Large intestine (tissue), 3 donors: ENCODE measurements at regions not wholly inside any gene's neighbourhood (a gene's known extent, or its start where the extent isn't known, plus 50 kb on each side); places are given as distances from the start of the nearest gene placed in this dataset.

Experiments used
- DNase-seq, 2 donors: peaks; one replicate each; pipeline versions ENCODE4 v3.0.0 to v3.0.0-alpha.2; 2013
- H3K27ac ChIP-seq: one replicate; pipeline ENCODE4 v1.5.1; 2013; ENCODE audit warnings: low read length
- H3K27me3 ChIP-seq: 2 replicates; pipeline ENCODE4 v1.6.1; 2013; ENCODE audit warnings: low read length; ENCODE audit not compliant: control insufficient read depth, insufficient read depth
- H3K36me3 ChIP-seq: 2 replicates; pipeline ENCODE4 v1.6.1; 2013; ENCODE audit warnings: low read length; ENCODE audit not compliant: control insufficient read depth, insufficient read depth
- H3K4me1 ChIP-seq: one replicate; pipeline ENCODE4 v1.6.1; 2013; ENCODE audit warnings: low read length; ENCODE audit not compliant: control insufficient read depth, insufficient read depth
- H3K4me3 ChIP-seq: one replicate; pipeline ENCODE4 v1.5.1; 2013; ENCODE audit warnings: low read length
- H3K9me3 ChIP-seq: one replicate; pipeline ENCODE4 v1.6.1; 2013; ENCODE audit warnings: mild to moderate bottlenecking, low read depth, low read length, moderate library complexity; ENCODE audit not compliant: control insufficient read depth
- WGBS: methylation state at CpG from one replicate; pipeline ENCODE4 v1.1.5; 2013; ENCODE audit warnings: low lambda C conversion rate; ENCODE audit not compliant: insufficient coverage; 5-methylcytosine and 5-hydroxymethylcytosine counted together

DNA sequence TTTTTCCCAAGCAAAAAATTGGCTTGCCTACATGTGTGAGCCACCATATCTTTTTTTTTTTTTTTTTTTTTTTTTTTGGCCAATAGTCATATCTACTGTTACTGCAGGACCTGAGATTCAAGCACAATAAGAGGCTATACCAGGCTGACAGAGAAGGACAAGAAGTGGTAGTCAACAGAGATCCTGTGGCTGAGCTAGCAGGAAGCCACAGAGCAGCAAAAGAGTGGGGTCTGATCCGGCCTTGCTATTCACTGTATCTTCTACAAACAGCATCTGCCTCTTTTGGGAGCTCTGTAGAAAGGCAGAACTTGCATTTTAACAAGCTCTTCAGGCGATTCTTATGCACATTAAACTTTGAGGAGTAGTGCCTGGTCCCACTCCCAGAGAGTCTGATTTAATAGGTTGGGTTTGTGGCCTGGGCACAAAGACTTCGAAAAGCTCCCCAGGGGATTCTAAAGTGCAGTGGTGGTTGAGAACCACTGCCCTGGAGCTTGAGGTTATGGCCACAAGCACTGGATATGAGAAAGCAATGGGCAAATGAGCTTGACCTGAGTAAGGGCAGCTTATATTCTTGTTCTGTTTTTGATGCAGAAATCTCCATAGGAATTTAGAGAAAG lies 162.8 kb downstream of the PIK3R1 start:
- Histone ChIP-seq H3K27me3 (no peaks in the 10 kb centered on the region), H3K9me3 (no peaks in the 10 kb centered on the region), H3K36me3 (no peaks in the 10 kb centered on the region), H3K4me3 (no peak overlapping the region), H3K27ac (no peak overlapping the region), H3K4me1 (no peaks in the 10 kb centered on the region)
- WGBS: no CpG with 5 or more reads among the region's 3 CpGs
- no peak for DNase-seq

- Histone ChIP-seq H3K9me3 (no peaks in the 10 kb centered on the region), H3K27me3 (no peaks in the 10 kb centered on the region), H3K4me3 (no peak overlapping the region), H3K4me1 (peaks cover 3% of the 10 kb centered on the region), H3K36me3 (no peaks in the 10 kb centered on the region), H3K27ac (no peak overlapping the region)
- WGBS: 33% methylated on average over 1 of the region's 3 CpGs
- peak in 1 of 2 donors; percentile 22 for DNase-seq
Observed at GRCh38 chr5:68379275-68380036, 163.9 kb downstream of the PIK3R1 start.

- WGBS: 51% methylated on average over 2 of the region's 2 CpGs
- Histone ChIP-seq H3K4me3 (no peak overlapping the region), H3K36me3 (no peaks in the 10 kb centered on the region), H3K9me3 (no peaks in the 10 kb centered on the region), H3K27me3 (no peaks in the 10 kb centered on the region), H3K4me1 (peaks cover 3% of the 10 kb centered on the region), H3K27ac (no peak overlapping the region)
- no peak for DNase-seq
Observed at GRCh38 chr5:68380078-68380477, 164.5 kb downstream of the PIK3R1 start.

- no peaks in the 10 kb centered on the region for H3K9me3 ChIP-seq
- H3K36me3 ChIP-seq: no peaks in the 10 kb centered on the region
- peaks cover 3% of the 10 kb centered on the region for H3K4me1 ChIP-seq
- WGBS: no CpG with 5 or more reads among the region's 3 CpGs
- no peak overlapping the region for H3K27ac ChIP-seq
- no peak overlapping the region for H3K4me3 ChIP-seq
- DNase-seq: no peak
- H3K27me3 ChIP-seq: no peaks in the 10 kb centered on the region
Observed at GRCh38 chr5:68381060-68381459, 165.5 kb downstream of the PIK3R1 start.

GRCh38 chr5:68381909-68382308 lies 166.4 kb downstream of the PIK3R1 start:
- Histone ChIP-seq H3K27ac (no peak overlapping the region), H3K4me3 (no peak overlapping the region), H3K27me3 (no peaks in the 10 kb centered on the region), H3K4me1 (peaks cover 3% of the 10 kb centered on the region), H3K9me3 (no peaks in the 10 kb centered on the region), H3K36me3 (no peaks in the 10 kb centered on the region)
- WGBS: no CpG with 5 or more reads among the region's 3 CpGs
- no peak for DNase-seq

GRCh38 chr5:68382640-68383039 lies 167.1 kb downstream of the PIK3R1 start:
- no peaks in the 10 kb centered on the region for H3K27me3 ChIP-seq
- H3K4me3 ChIP-seq: no peak overlapping the region
- no peaks in the 10 kb centered on the region for H3K36me3 ChIP-seq
- no peak for DNase-seq
- peaks cover 3% of the 10 kb centered on the region for H3K4me1 ChIP-seq
- H3K9me3 ChIP-seq: no peaks in the 10 kb centered on the region
- H3K27ac ChIP-seq: no peak overlapping the region

DNA sequence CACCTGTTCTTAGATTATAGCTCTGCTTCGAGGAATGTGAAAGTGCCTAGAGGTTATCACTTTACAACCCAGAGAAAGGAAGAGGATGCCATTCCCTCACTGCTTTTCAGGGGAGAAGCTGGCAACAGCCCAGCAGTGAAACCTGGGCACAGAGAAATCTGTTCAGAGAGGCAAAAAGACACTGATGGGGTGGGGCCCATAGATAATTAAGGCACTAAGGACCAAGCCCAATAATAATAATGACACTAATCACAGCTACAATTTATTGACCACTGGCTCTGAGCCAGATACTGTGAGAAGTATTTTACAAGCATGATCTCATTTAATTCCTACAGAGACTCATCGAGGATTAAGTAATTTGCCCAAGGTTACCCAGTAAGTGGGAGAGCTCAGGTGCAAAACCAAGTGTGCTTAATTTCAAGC lies 168.3 kb downstream of the PIK3R1 start:
- no CpG with 5 or more reads among the region's 2 CpGs for WGBS
- H3K27me3 ChIP-seq: no peaks in the 10 kb centered on the region
- peak; percentile 11 to 51 for DNase-seq
- no peaks in the 10 kb centered on the region for H3K9me3 ChIP-seq
- no peak overlapping the region for H3K4me3 ChIP-seq
- peaks cover 3% of the 10 kb centered on the region for H3K4me1 ChIP-seq
- no peak overlapping the region for H3K27ac ChIP-seq
- H3K36me3 ChIP-seq: no peaks in the 10 kb centered on the region

- DNase-seq: no peak
- Histone ChIP-seq H3K36me3 (no peaks in the 10 kb centered on the region), H3K27ac (no peak overlapping the region), H3K4me3 (no peak overlapping the region), H3K27me3 (no peaks in the 10 kb centered on the region), H3K4me1 (peaks cover 3% of the 10 kb centered on the region), H3K9me3 (no peaks in the 10 kb centered on the region)
- no CpG with 5 or more reads among the region's 2 CpGs for WGBS
Observed at GRCh38 chr5:68384936-68385594, 169.5 kb downstream of the PIK3R1 start.

DNA sequence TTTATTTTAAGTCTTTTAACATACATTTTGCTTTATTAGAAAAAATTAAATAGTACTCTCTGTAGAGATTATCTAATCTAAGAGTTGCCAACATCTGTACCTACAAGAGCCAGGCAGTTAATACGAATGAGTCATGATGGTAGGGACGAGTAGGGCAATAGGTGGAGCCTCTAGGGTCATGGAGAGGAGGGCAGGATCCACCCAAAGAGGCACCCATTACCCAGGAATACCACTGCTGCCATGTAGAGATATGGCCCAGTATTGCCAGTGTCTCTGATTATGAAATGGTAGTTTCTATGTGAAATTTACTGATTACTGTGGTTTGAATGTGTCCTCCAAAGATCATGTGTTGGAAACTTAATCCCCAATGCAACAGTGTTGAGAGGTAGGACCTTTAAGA lies 170.4 kb downstream of the PIK3R1 start:
- no peak overlapping the region for H3K27ac ChIP-seq
- H3K9me3 ChIP-seq: no peaks in the 10 kb centered on the region
- no peaks in the 10 kb centered on the region for H3K27me3 ChIP-seq
- H3K36me3 ChIP-seq: no peaks in the 10 kb centered on the region
- no peak for DNase-seq
- H3K4me1 ChIP-seq: peaks cover 3% of the 10 kb centered on the region
- no peak overlapping the region for H3K4me3 ChIP-seq
- 80% methylated on average over 1 of the region's 2 CpGs for WGBS

GRCh38 chr5:68387074-68387796 lies 171.7 kb downstream of the PIK3R1 start:
- Histone ChIP-seq H3K27me3 (no peaks in the 10 kb centered on the region), H3K4me1 (peaks cover 3% of the 10 kb centered on the region), H3K36me3 (no peaks in the 10 kb centered on the region), H3K4me3 (no peak overlapping the region), H3K27ac (no peak overlapping the region), H3K9me3 (no peaks in the 10 kb centered on the region)
- WGBS: 90% methylated on average over 2 of the region's 4 CpGs
- DNase-seq: no peak
